Keratinocyte (primary cell): ENCODE measurements at regions not wholly inside any gene's neighbourhood (a gene's known extent, or its start where the extent isn't known, plus 50 kb on each side); places are given as distances from the start of the nearest gene placed in this dataset.

Experiments
- DNase-seq: peaks from one replicate; pipeline ENCODE4 v3.0.0-alpha.2; 2011; ENCODE audit warnings: low read depth, missing footprints, low spot score
- FAIRE-seq: peaks from 2 replicates; lab custom pipeline; 2011; peaks lifted over from hg19 to GRCh38; lab: Jason Lieb, UNC
- H2AFZ ChIP-seq: 2 replicates; pipeline ENCODE4 v1.6.0; 2012; ENCODE audit warnings: low read length, control low read depth, inconsistent platforms; ENCODE audit not compliant: control insufficient read depth
- H3K27ac ChIP-seq: 2 replicates; pipeline ENCODE4 v1.5.1; 2011; ENCODE audit warnings: low read length; ENCODE audit not compliant: control insufficient read depth, insufficient read depth
- H3K27me3 ChIP-seq: 3 replicates; pipeline ENCODE4 v1.6.0; 2011; ENCODE audit warnings: low read length; ENCODE audit not compliant: control insufficient read depth, insufficient read depth; ENCODE audit errors: extremely low read depth
- H3K36me3 ChIP-seq, 2 experiments: 2 replicates in 1 of 2; 3 replicates in 1 of 2; pipeline ENCODE4 v1.5.1; 2011; ENCODE audit warnings: low read length in 2 of 2, mild to moderate bottlenecking in 1 of 2; ENCODE audit not compliant: control insufficient read depth in 2 of 2, insufficient read depth in 2 of 2; ENCODE audit errors: extremely low read depth in 1 of 2
- H3K4me1 ChIP-seq: 3 replicates; pipeline ENCODE4 v1.5.1; 2011; ENCODE audit warnings: low read length; ENCODE audit not compliant: control insufficient read depth, insufficient read depth; ENCODE audit errors: extremely low read depth
- H3K4me2 ChIP-seq: 3 replicates; pipeline ENCODE4 v1.6.0; 2011; ENCODE audit warnings: low read depth, low read length; ENCODE audit not compliant: control insufficient read depth, insufficient read depth; ENCODE audit errors: extremely low read depth
- H3K4me3 ChIP-seq, 3 experiments: fragments of 200-600 bp in 1 of 3; sonication (generic) in 1 of 3; 2 replicates in 2 of 3; 3 replicates in 1 of 3; pipeline ENCODE4 v1.5.1; 2011 to 2016; ENCODE audit warnings: low read length in 3 of 3, mild to moderate bottlenecking in 3 of 3, control low read depth in 2 of 3, inconsistent platforms in 1 of 3, low read depth in 1 of 3, mixed read lengths in 1 of 3, mixed run types in 1 of 3, moderate library complexity in 1 of 3; ENCODE audit not compliant: control insufficient read depth in 2 of 3, insufficient read depth in 2 of 3; ENCODE audit errors: extremely low read depth in 1 of 3
- H3K79me2 ChIP-seq: 2 replicates; pipeline ENCODE4 v1.6.0; 2012; ENCODE audit warnings: low read length; ENCODE audit not compliant: control insufficient read depth, insufficient read depth
- H3K9ac ChIP-seq: 3 replicates; pipeline ENCODE4 v1.6.0; 2011; ENCODE audit warnings: low read length; ENCODE audit not compliant: control insufficient read depth, insufficient read depth; ENCODE audit errors: extremely low read depth
- H3K9me1 ChIP-seq: 3 replicates; pipeline ENCODE4 v1.6.0; 2011; ENCODE audit warnings: low read length; ENCODE audit not compliant: control insufficient read depth, insufficient read depth; ENCODE audit errors: extremely low read depth
- H3K9me3 ChIP-seq: 2 replicates; pipeline ENCODE4 v1.5.1; 2012; ENCODE audit warnings: low read depth, low read length; ENCODE audit not compliant: control insufficient read depth
- H4K20me1 ChIP-seq: 3 replicates; pipeline ENCODE4 v1.6.0; 2011; ENCODE audit warnings: low read length; ENCODE audit not compliant: control insufficient read depth, insufficient read depth; ENCODE audit errors: extremely low read depth
- EZH2 ChIP-seq: IDR thresholded peaks from one replicate; pipeline ENCODE4 v1.6.1; 2012; ENCODE audit warnings: inconsistent platforms, mild to moderate bottlenecking, low read length, moderate library complexity
- dilution Hi-C: fragments of 300-500 bp; cut with MboI; formaldehyde crosslinking; loops from one replicate; pipeline ENCODE4 v1.7.0; 2020; ENCODE audit warnings: low sequenced_read_pairs; ENCODE audit not compliant: extremely low pct_ligation_motif_present
- TF ChIP-seq, protein P1 (sequence below), 3 experiments: IDR thresholded peaks in 1 of 3; conservative IDR thresholded peaks in 1 of 3; optimal IDR thresholded peaks in 1 of 3; 2 replicates in 2 of 3; 3 replicates in 1 of 3; pipeline versions ENCODE3 to v1.5.1; 2011; ENCODE audit warnings: low read length in 3 of 3, mild to moderate bottlenecking in 3 of 3, moderate library complexity in 2 of 3, control low read depth in 1 of 3, inconsistent platforms in 1 of 3; ENCODE audit not compliant: insufficient read depth in 2 of 3; ENCODE audit errors: extremely low read depth in 1 of 3

DNA sequence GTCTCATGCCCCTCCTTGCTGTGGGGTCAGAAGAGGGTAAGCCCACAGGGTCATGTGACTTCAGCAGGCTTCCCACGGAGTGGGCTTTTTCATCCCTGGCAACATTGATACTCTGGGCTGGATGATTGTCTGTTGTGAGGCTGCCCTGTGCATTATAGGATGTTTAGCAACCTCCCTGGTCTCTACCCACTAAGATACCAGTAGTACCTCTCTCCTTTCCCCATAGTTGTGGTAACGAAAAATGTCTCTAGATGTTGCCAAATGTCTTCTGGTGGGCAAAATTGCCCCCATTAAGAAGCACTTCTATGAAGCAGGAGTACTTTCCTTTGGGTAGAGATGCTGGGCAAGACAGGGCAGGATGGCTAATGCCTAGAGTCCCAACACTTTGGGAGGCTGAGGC lies 232.5 kb upstream of the ZNF217 start:
- Histone ChIP-seq H3K9me1 (no peaks in the 10 kb centered on the region), H3K36me3 (no peaks in the 10 kb centered on the region), H4K20me1 (no peaks in the 10 kb centered on the region), H3K9me3 (no peaks in the 10 kb centered on the region), H2AFZ (no peak overlapping the region), H3K79me2 (no peaks in the 10 kb centered on the region), H3K4me3 (no peak overlapping the region), H3K4me2 (no peak overlapping the region), H3K4me1 (peaks cover 38% of the 10 kb centered on the region), H3K27me3 (no peaks in the 10 kb centered on the region), H3K9ac (no peak overlapping the region), H3K27ac (no peak overlapping the region)
- FAIRE-seq (no peak), DNase-seq (no peak)
- dilution Hi-C loops, result no loop called here
- TF ChIP-seq EZH2, result no peak
- TF ChIP-seq, protein P1, sequence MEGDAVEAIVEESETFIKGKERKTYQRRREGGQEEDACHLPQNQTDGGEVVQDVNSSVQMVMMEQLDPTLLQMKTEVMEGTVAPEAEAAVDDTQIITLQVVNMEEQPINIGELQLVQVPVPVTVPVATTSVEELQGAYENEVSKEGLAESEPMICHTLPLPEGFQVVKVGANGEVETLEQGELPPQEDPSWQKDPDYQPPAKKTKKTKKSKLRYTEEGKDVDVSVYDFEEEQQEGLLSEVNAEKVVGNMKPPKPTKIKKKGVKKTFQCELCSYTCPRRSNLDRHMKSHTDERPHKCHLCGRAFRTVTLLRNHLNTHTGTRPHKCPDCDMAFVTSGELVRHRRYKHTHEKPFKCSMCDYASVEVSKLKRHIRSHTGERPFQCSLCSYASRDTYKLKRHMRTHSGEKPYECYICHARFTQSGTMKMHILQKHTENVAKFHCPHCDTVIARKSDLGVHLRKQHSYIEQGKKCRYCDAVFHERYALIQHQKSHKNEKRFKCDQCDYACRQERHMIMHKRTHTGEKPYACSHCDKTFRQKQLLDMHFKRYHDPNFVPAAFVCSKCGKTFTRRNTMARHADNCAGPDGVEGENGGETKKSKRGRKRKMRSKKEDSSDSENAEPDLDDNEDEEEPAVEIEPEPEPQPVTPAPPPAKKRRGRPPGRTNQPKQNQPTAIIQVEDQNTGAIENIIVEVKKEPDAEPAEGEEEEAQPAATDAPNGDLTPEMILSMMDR (optimal IDR thresholded peaks at IDR 0.05 in 1 of 3, IDR thresholded peaks at IDR 0.05 in 1 of 3, conservative IDR thresholded peaks at IDR 0.05 in 1 of 3; ENCODE audit: extremely low read depth in 1 of 3, insufficient read depth in 2 of 3, low read length in 3 of 3), result no peak

DNA sequence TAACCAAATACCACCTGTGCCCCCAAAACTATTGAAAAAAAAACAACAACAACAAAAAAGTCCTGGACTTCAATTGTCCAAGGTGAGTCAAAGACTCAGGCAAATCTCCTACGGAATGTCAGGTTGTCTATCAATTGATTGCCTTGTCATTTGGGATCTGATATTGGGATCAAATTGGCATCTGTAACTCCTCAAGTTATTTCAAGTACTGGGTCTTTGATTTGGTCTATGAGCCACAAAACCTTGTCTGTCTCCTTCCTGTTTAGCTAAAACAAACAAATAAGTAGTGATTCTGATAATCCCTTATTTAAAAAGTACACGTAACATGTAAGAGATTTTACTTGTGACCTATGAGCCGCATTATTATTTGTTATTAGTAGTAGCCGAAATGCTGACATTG lies 231.6 kb upstream of the ZNF217 start:
- DNase-seq, result no peak
- Histone ChIP-seq H2AFZ (no peak overlapping the region), H3K9ac (no peak overlapping the region)

More for the DNA sequence above, 231.6 kb upstream of the ZNF217 start:
- H3K4me2 ChIP-seq, result no peak overlapping the region
- H3K27ac ChIP-seq, result no peak overlapping the region
- H3K9me1 ChIP-seq, result no peaks in the 10 kb centered on the region
- no peaks in the 10 kb centered on the region for H3K36me3 ChIP-seq
- no peak for FAIRE-seq
- H4K20me1 ChIP-seq, result no peaks in the 10 kb centered on the region
- peaks cover 35% of the 10 kb centered on the region for H3K4me1 ChIP-seq
- H3K79me2 ChIP-seq, result no peaks in the 10 kb centered on the region
- TF ChIP-seq EZH2, result no peak
- TF ChIP-seq, protein P1 (optimal IDR thresholded peaks at IDR 0.05 in 1 of 3, IDR thresholded peaks at IDR 0.05 in 1 of 3, conservative IDR thresholded peaks at IDR 0.05 in 1 of 3; ENCODE audit: extremely low read depth in 1 of 3, insufficient read depth in 2 of 3, low read length in 3 of 3), result no peak
- dilution Hi-C loops, result no loop called here
- no peaks in the 10 kb centered on the region for H3K27me3 ChIP-seq
- H3K4me3 ChIP-seq, result no peak overlapping the region
- no peaks in the 10 kb centered on the region for H3K9me3 ChIP-seq
